GM18907 (cell line): ENCODE measurements at regions not wholly inside any gene's neighbourhood (a gene's known extent, or its start where the extent isn't known, plus 50 kb on each side); places are given as distances from the start of the nearest gene placed in this dataset.
"Not testable (repeated sequence)": the region's sequence is repeated elsewhere in the genome, so short reads cannot be mapped to it uniquely, and the experiment has no call there.

Source experiments
- ATAC-seq: cut with Tn5 transposase; IDR thresholded peaks from one replicate; pipeline ENCODE4 v1.9.1; 2021; ENCODE audit warnings: mild to moderate bottlenecking, moderate library complexity; ENCODE audit not compliant: unreplicated experiment

- no peak for ATAC-seq
Measured at GRCh38 chr3:89923921-89924610, 816.6 kb downstream of the EPHA3 start.

- ATAC-seq = no peak
Measured at GRCh38 chr3:89925976-89926375, 818.6 kb downstream of the EPHA3 start.

DNA sequence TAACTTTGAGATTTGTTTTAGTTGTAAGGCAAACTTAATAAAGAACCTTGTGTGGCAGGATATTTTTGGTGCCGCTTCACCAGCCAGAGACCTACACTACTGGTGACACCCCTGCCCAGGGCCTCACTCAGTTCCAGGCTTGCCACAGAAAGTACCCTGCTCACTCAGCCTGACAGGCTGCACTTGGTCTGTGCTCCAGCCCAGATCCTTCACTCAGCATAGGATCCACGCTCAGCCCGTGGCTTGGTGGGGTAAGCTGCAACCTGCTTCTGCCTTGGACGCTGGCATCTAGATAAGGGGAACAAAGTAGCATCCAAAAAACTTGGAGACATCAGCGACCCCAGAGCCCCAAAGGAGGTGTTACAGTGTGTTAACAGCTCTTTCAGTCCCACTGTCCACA is 825.5 kb downstream of the EPHA3 start:
- ATAC-seq = no peak

DNA sequence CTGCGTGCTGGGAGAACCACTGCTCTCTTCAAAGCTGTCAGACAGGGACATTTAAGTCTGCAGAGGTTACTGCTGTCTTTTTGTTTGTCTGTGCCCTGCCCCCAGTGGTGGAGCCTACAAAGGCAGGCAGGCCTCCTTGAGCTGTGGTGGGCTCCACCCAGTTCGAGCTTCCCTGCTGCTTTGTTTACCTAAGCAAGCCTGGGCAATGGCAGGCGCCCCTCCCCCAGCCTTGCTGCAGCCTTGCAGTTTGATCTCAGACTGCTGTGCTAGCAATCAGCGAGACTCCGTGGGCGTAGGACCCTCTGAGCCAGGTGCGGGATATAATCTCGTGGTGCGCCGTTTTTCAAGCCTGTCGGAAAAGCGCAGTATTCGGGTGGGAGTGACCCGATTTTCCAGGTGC is 837.0 kb downstream of the EPHA3 start:
- ATAC-seq = not testable (repeated sequence)

- ATAC-seq = no peak
Measured at GRCh38 chr3:89946884-89947283, 839.5 kb downstream of the EPHA3 start.

DNA sequence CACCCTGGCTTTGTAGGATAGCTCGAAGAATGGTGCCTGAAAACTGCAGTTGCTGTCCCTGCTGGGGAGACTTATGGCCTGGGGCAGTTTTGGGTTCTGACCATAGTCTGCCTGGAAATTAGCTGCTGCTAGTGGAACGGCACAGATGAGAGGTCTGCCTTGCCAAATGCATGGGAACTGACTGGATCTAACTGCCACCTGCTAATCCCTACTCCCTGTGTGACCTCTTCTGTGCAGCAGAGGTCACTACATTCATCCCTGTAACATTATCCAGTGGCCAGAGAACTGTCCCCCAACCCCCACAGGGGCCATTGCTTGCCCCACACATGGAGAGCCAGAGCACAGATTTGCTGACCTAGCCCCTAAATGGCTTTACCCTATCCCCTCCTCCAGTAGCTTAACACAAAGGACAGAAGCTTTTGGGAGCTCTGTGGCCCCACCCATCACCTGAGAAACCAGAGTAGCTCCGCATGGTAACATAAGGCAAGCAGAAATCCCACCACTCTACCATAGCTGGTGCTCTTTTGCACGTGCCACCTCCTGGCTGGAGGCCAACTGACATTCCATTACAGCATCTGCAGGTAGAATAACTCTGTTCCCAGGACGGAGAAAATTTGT is 840.0 kb downstream of the EPHA3 start:
- ATAC-seq = no peak

DNA sequence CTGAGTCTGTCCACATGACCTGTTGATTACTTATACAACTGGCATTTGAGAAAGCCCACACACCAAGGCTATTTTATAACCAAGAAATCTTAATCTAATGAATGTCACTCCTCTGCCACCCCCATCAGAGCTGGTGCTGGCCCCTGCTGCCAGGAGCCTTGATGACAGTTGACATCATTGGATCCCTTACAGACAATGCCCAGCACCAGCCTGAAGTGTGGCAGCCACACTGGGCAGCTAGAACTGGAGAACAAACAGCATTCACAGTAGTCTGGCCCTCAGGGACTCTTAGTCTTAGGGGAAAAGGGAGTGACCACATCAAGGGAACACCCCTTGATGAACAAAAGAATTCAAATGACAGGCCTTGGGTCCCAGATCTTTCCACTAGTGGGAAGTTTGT is 840.6 kb downstream of the EPHA3 start:
- ATAC-seq = no peak

- no peak for ATAC-seq
Measured at GRCh38 chr3:89950772-89951171, 843.4 kb downstream of the EPHA3 start.

DNA sequence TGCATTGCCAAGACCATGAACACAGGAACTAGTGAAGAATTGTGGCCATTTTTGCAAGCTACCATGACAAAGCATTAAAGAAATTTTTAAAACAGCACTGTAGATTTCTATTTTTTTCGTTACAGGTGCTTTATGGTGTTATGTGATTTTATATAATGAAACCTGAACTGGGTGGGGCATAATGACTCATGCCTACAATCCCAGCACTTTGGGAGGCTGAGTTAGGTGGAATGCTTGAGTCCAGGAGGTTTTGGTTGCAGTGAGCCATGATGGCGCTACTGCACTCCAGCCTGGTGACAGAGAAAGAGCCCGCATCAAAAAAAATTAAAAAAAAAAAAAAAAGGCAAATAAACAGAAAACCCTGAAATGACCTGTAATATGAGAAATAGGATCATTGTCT is 846.7 kb downstream of the EPHA3 start:
- no peak for ATAC-seq

GRCh38 chr3:89955156-89955555 is 847.7 kb downstream of the EPHA3 start:
- no peak for ATAC-seq

GRCh38 chr3:89957451-89957850 is 850.0 kb downstream of the EPHA3 start:
- ATAC-seq = no peak

GRCh38 chr3:89958163-89958562 is 850.7 kb downstream of the EPHA3 start:
- ATAC-seq = not testable (repeated sequence)

DNA sequence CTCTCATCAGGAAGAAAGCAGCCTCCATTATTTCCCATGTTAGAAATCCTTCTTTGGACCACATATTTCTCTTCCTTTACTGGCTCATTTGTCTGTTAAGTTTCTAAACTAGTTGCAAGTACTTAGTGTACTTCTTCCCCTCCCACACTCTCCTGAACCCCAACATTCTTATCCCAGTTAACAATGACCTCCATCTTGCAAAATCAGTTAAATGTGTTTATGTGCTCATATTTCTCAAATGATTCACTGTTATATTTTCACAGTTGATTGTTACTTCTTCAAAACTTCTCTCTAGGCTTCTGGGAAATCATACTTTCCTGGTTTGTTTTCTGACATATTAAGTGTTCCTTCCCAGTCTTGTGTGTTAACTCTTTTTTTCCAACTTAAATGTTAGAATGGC is 856.9 kb downstream of the EPHA3 start:
- no peak for ATAC-seq

GRCh38 chr3:89966877-89967665 is 859.6 kb downstream of the EPHA3 start:
- no peak for ATAC-seq

DNA sequence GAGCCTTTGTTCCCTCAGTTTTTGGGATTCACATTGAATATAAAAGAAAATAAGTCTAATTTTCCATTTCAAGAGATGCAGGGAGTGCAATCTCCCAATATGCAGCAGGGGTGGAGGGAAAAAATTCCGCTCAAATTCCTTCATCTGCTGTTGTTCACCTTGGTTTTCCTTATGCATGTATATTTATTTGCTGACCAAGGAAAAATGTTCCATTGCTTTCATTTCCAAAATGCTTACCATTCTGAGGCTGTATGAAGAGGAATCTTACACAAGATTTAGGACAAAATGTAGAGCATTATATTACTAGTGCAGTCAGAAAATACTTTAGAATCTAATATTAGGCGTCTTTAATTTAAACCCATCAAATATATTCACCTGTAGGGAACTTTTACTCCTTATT is 863.9 kb downstream of the EPHA3 start:
- no peak for ATAC-seq

GRCh38 chr3:89973156-89973555 is 865.7 kb downstream of the EPHA3 start:
- no peak for ATAC-seq

- ATAC-seq = no peak
Measured at GRCh38 chr3:89974903-89975519, 867.6 kb downstream of the EPHA3 start.

GRCh38 chr3:89983449-89983848 is 876.0 kb downstream of the EPHA3 start:
- no peak for ATAC-seq

GRCh38 chr3:90005281-90005847 is 897.9 kb downstream of the EPHA3 start:
- ATAC-seq = no peak

GRCh38 chr3:90007778-90008499 is 900.5 kb downstream of the EPHA3 start:
- no peak for ATAC-seq

DNA sequence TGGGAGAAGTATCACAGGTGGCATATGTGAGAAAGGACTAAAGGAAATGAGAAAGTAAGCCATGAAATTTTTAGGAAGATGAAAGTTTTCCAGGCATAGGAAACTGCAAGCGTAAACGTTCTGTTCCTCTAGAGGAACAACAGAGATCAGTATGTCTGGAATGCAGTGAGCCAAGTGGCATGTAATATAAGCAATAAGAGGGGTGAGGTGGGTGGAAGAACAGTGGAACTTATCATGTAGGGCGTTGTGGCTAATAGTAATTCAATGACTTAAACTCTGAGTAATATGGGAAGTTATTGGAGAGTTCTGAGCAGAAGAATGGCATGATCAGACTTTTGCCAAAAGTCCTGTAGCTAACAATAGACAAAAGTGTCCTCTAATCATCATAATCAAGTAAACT is 902.9 kb downstream of the EPHA3 start:
- no peak for ATAC-seq
